RWPE1 (cell line): ENCODE measurements at regions not wholly inside any gene's neighbourhood (a gene's known extent, or its start where the extent isn't known, plus 50 kb on each side); places are given as distances from the start of the nearest gene placed in this dataset.

ENCODE experiments used
- CTCF ChIA-PET: fragments of 350-600 bp; sonication (Branson Sonifier 250); formaldehyde crosslinking; extraction: SDS; loops from one replicate; lab custom pipeline; 2021; lab: Yijun Ruan, JAX
- POLR2A ChIA-PET: fragments of 400-600 bp; formaldehyde crosslinking; extraction: SDS; loops from one replicate; lab custom pipeline; 2020; ENCODE audit warnings: antibody characterized with exemption; ENCODE audit not compliant: low non-redundant PET; lab: Yijun Ruan, JAX
- DNase-seq: peaks from one replicate; pipeline ENCODE4 v3.0.0; 2012; ENCODE audit warnings: low spot score
- H3K27ac ChIP-seq: fragments of 450-650 bp; 2 replicates; pipeline ENCODE4 v1.5.1; 2017
- TF ChIP-seq, protein P1 (sequence below): fragments of 450-650 bp; conservative IDR thresholded peaks from 2 replicates; pipeline ENCODE4 v1.5.1; 2017; ENCODE audit warnings: low read depth, mild to moderate bottlenecking

DNA sequence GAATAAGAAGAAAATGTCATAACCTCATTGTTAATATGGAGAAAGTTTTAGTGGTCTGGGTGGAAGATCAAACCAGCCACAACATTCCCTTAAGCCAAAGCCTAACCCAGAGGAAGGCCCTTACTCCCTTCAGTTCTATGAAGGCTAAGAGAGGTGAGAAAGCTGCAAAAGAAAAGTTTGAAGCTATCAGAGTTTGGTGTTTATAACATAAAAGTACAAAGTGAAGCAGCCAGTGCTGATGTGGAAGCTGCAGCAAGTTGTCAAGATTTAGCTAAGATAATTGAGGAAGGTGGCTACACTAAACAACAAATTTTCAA lies 67.6 kb upstream of the BCL9 start:
- TF ChIP-seq, protein P1, sequence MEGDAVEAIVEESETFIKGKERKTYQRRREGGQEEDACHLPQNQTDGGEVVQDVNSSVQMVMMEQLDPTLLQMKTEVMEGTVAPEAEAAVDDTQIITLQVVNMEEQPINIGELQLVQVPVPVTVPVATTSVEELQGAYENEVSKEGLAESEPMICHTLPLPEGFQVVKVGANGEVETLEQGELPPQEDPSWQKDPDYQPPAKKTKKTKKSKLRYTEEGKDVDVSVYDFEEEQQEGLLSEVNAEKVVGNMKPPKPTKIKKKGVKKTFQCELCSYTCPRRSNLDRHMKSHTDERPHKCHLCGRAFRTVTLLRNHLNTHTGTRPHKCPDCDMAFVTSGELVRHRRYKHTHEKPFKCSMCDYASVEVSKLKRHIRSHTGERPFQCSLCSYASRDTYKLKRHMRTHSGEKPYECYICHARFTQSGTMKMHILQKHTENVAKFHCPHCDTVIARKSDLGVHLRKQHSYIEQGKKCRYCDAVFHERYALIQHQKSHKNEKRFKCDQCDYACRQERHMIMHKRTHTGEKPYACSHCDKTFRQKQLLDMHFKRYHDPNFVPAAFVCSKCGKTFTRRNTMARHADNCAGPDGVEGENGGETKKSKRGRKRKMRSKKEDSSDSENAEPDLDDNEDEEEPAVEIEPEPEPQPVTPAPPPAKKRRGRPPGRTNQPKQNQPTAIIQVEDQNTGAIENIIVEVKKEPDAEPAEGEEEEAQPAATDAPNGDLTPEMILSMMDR: no peak
- DNase-seq: no peak
- ChIA-PET CTCF (interaction anchor here (0.7 kb wide), 1 partner anchor 154 kb away, joined by 3 read pairs; no protein-coding TSS in a partner anchor), POLR2A (no interaction called here)
- no peak overlapping the region for H3K27ac ChIP-seq

DNA sequence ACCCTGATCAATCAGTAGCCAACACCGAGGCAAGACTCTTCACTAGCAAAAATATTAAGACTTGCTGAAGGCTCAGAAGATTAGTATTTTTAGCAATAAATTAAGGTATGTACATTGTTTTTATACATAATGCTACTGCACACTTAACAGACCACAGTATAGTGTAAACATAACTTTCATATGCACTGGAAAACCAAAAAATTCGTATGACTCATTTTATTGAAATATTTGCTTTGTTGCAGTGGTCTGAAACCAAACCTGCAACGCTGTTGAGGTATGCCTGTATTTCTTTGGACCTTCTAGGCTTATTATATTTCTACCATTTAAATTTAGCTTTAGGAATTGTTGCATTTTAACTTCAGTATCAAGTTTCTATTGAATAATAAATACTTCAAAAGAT lies 65.8 kb upstream of the BCL9 start:
- DNase-seq: no peak
- TF ChIP-seq, protein P1: no peak
- ChIA-PET POLR2A (no interaction called here), CTCF (interaction anchor here (0.8 kb wide), 1 partner anchor 16 kb away, joined by 4 read pairs; no protein-coding TSS in a partner anchor)
- no peak overlapping the region for H3K27ac ChIP-seq

DNA sequence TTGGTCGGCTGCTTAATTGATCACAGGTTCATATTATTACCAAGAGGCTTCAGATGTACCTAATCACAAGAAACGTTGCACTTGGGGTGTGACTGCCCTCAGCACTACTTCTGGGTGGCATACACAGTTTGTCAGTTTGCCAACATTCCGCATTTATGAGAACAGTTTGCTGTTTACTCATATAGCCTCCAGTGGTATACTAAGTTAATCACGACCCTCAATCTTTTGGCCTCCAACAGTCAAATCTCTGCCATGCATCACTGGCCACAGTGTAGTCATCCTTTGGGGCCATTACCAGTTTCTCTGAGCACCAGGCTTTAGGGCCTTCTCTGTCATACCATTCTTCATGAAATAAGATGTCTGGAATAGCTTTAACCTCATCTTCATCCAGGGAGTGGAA lies 62.8 kb upstream of the BCL9 start:
- TF ChIP-seq, protein P1: no peak
- POLR2A ChIA-PET: no interaction called here
- no peak overlapping the region for H3K27ac ChIP-seq
- DNase-seq: no peak
- CTCF ChIA-PET: no interaction called here

DNA sequence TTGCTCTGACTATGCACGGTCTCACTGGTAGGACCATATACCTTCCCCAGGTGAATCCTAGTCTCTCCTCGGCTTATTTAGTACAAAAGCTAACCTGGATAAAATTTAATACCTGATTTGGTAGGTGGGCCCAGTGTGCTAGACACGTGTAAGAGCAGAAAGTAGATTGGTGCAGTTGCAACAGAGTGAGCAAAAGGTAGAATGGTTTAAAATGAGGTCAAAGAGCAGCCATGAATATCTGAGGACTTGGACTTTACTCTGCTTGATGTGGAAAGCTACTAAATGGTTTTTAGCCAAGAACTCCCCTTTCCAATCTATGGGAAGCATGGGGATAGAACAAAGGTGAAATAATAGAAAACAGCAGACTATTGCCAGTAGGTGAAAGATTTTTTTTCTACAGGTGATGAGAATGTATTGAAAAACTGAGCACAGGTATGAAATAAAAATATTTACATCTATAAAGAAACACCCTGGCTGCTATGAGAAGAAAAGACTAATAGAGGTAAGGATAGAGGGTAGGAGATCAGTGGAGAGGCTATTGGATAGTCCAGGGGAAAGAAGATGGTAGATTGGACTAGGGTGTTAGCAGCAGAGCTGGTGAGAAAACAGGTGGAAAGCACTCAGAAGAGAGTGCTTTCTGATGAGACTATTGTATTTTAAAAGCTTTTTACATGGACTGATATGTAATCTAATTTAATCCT lies 61.3 kb upstream of the BCL9 start:
- CTCF ChIA-PET: no interaction called here
- TF ChIP-seq, protein P1: no peak
- H3K27ac ChIP-seq: no peak overlapping the region
- DNase-seq: no peak
- POLR2A ChIA-PET: no interaction called here

DNA sequence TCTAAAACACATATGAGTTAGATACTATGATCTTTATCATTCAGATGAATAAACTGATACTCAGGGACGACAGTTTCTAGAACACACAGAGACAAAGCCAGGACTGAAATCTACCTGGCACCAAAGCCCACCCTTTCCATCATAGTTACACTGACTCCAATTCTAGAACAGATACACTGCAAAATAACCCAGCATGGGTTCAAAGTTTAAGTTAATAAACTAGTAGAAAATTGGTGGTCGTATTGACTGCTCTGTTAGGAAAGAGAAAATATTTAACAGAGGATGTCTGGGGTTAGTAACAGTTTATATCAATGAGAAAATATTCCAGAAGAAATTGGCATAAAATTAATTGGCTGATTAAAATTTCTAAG lies 60.8 kb upstream of the BCL9 start:
- no peak overlapping the region for H3K27ac ChIP-seq
- ChIA-PET CTCF (no interaction called here), POLR2A (no interaction called here)
- TF ChIP-seq, protein P1: no peak
- DNase-seq: no peak

DNA sequence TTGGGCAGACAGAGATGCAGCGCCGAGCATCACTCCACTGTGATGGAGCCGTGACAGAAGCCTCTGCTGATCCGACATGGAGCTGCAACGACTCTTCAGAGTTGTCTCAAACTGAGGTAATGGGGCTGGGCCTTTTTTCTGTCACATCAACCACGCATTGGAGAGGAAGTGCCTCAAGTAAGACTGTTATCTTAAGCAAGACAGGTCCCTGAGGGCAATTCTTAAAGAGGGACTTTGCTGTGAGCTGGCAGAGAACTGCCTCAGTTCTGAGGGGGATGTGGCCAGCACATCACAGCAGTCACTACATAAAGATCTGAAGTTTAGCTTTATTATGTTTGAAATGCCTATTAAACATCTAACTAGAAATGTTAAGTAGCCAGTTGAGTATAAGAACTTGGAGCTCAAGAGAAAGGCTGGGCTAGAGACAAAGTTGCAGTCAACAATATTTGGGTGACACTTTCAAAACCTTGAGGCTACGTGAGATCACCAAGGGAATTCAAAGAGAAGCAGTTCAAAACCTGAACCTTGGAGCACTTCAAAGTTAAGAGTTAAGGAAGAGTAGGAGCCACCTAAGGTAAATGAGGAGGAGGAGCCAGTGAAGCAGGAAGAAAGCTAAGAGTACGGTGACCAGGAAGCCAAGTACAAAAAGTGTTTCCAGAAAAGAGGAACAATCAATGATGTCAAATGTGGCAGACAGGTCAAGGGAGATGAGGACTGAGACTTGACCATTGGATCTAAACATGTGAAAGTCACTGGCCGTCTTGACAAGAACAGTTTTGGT lies 54.2 kb upstream of the BCL9 start:
- POLR2A ChIA-PET: no interaction called here
- no peak overlapping the region for H3K27ac ChIP-seq
- TF ChIP-seq, protein P1: no peak
- DNase-seq: no peak
- CTCF ChIA-PET: no interaction called here
